SK-N-SH treated with all-trans-retinoic acid at 6 μM for 48 hours (cell line): ENCODE measurements at regions not wholly inside any gene's neighbourhood (a gene's known extent, or its start where the extent isn't known, plus 50 kb on each side); places are given as distances from the start of the nearest gene placed in this dataset.

Experiments
- ESRRG ChIP-seq: fragments of 250-450 bp; sonication (Bioruptor Pico); IDR thresholded peaks from 2 replicates; pipeline ENCODE4 v1.6.1; 2021; ENCODE audit warnings: mild to moderate bottlenecking
- RARB ChIP-seq: fragments of 250-450 bp; sonication (Bioruptor Pico); IDR thresholded peaks from 2 replicates; pipeline ENCODE4 v1.8.0; 2021; ENCODE audit warnings: mild to moderate bottlenecking, moderate library complexity
- TCF4 ChIP-seq: fragments of 250-450 bp; sonication (Bioruptor Pico); IDR thresholded peaks from 2 replicates; pipeline ENCODE4 v1.8.0; 2021; ENCODE audit warnings: mild to moderate bottlenecking, moderate library complexity, borderline replicate concordance
- ZFP3 ChIP-seq: fragments of 250-450 bp; sonication (Bioruptor Pico); IDR thresholded peaks from 2 replicates; pipeline ENCODE4 v1.5.0; 2020; ENCODE audit warnings: mild to moderate bottlenecking, moderate library complexity
- ZNF70 ChIP-seq: fragments of 450-650 bp; formaldehyde crosslinking; IDR thresholded peaks from 2 replicates; pipeline ENCODE4 v1.5.0; 2020; ENCODE audit warnings: mild to moderate bottlenecking, moderate library complexity
- ZNF8 ChIP-seq: fragments of 450-650 bp; formaldehyde crosslinking; IDR thresholded peaks from 2 replicates; pipeline ENCODE4 v1.5.0; 2020; ENCODE audit warnings: mild to moderate bottlenecking, moderate library complexity
- TF ChIP-seq, protein P1 (sequence below): fragments of 250-450 bp; sonication (Bioruptor Pico); IDR thresholded peaks from 2 replicates; pipeline ENCODE4 v1.5.1; 2020; ENCODE audit warnings: low read depth, mild to moderate bottlenecking, moderate library complexity
- TF ChIP-seq, protein P2 (sequence below): fragments of 250-450 bp; sonication (Bioruptor Pico); IDR thresholded peaks from 2 replicates; pipeline ENCODE4 v1.5.1; 2021; ENCODE audit warnings: mild to moderate bottlenecking, moderate library complexity
- TF ChIP-seq, protein P3 (sequence below): fragments of 250-450 bp; sonication (Bioruptor Pico); IDR thresholded peaks from 2 replicates; pipeline ENCODE4 v1.8.0; 2021; ENCODE audit warnings: low read depth, mild to moderate bottlenecking, moderate library complexity, borderline replicate concordance

- TF ChIP-seq, protein P1, sequence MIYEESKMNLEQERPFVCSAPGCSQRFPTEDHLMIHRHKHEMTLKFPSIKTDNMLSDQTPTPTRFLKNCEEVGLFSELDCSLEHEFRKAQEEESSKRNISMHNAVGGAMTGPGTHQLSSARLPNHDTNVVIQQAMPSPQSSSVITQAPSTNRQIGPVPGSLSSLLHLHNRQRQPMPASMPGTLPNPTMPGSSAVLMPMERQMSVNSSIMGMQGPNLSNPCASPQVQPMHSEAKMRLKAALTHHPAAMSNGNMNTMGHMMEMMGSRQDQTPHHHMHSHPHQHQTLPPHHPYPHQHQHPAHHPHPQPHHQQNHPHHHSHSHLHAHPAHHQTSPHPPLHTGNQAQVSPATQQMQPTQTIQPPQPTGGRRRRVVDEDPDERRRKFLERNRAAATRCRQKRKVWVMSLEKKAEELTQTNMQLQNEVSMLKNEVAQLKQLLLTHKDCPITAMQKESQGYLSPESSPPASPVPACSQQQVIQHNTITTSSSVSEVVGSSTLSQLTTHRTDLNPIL = peak; percentile 79; the same call in 1 of the 2 replicates
- TF ChIP-seq RARB (CRISPR knock-in tag) (no peak), ESRRG (CRISPR knock-in tag) (no peak), ZFP3 (CRISPR knock-in tag) (no peak), ZNF70 (CRISPR knock-in tag) (no peak), TCF4 (CRISPR knock-in tag) (peak; percentile 69), ZNF8 (no peak)
- TF ChIP-seq, protein P2, sequence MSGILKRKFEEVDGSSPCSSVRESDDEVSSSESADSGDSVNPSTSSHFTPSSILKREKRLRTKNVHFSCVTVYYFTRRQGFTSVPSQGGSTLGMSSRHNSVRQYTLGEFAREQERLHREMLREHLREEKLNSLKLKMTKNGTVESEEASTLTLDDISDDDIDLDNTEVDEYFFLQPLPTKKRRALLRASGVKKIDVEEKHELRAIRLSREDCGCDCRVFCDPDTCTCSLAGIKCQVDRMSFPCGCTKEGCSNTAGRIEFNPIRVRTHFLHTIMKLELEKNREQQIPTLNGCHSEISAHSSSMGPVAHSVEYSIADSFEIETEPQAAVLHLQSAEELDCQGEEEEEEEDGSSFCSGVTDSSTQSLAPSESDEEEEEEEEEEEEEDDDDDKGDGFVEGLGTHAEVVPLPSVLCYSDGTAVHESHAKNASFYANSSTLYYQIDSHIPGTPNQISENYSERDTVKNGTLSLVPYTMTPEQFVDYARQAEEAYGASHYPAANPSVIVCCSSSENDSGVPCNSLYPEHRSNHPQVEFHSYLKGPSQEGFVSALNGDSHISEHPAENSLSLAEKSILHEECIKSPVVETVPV (CRISPR knock-in tag) = no peak
- TF ChIP-seq, protein P3, sequence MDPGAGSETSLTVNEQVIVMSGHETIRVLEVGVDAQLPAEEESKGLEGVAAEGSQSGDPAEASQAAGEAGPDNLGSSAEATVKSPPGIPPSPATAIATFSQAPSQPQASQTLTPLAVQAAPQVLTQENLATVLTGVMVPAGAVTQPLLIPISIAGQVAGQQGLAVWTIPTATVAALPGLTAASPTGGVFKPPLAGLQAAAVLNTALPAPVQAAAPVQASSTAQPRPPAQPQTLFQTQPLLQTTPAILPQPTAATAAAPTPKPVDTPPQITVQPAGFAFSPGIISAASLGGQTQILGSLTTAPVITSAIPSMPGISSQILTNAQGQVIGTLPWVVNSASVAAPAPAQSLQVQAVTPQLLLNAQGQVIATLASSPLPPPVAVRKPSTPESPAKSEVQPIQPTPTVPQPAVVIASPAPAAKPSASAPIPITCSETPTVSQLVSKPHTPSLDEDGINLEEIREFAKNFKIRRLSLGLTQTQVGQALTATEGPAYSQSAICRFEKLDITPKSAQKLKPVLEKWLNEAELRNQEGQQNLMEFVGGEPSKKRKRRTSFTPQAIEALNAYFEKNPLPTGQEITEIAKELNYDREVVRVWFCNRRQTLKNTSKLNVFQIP (CRISPR knock-in tag) = 0 out of 2 replicates have a peak, but pooled peaks have one; percentile 5
Measured at GRCh38 chr4:141459020-141459419, 177.4 kb upstream of the IL15 start.
